ENCODE measurements at regions not wholly inside any gene's neighbourhood (a gene's known extent, or its start where the extent isn't known, plus 50 kb on each side); places are given as distances from the start of the nearest gene placed in this dataset.

GRCh38 chr11:34756591-34756990 lies 135.7 kb downstream of the EHF start:
- TF ChIP-seq, protein P1, sequence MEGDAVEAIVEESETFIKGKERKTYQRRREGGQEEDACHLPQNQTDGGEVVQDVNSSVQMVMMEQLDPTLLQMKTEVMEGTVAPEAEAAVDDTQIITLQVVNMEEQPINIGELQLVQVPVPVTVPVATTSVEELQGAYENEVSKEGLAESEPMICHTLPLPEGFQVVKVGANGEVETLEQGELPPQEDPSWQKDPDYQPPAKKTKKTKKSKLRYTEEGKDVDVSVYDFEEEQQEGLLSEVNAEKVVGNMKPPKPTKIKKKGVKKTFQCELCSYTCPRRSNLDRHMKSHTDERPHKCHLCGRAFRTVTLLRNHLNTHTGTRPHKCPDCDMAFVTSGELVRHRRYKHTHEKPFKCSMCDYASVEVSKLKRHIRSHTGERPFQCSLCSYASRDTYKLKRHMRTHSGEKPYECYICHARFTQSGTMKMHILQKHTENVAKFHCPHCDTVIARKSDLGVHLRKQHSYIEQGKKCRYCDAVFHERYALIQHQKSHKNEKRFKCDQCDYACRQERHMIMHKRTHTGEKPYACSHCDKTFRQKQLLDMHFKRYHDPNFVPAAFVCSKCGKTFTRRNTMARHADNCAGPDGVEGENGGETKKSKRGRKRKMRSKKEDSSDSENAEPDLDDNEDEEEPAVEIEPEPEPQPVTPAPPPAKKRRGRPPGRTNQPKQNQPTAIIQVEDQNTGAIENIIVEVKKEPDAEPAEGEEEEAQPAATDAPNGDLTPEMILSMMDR (conservative IDR thresholded peaks at IDR 0.05 in 1 of 2, IDR thresholded peaks at IDR 0.05 in 1 of 2; ENCODE audit: extremely low read depth in 1 of 2, insufficient read depth in 1 of 2, low read depth in 1 of 2, low read length in 2 of 2): no peak
- TF ChIP-seq EZH2 (IDR thresholded peaks at IDR 0.05; ENCODE audit: borderline replicate concordance, low read length): no peak
